ENCODE measurements at regions not wholly inside any gene's neighbourhood (a gene's known extent, or its start where the extent isn't known, plus 50 kb on each side); places are given as distances from the start of the nearest gene placed in this dataset.

- TF ChIP-seq CTCF (IDR thresholded peaks at IDR 0.05; ENCODE audit: low read length) (no peak), EZH2phosphoT487 (IDR thresholded peaks at IDR 0.05; ENCODE audit: low read length) (no peak)
Observed at GRCh38 chr12:17456486-17456885, 633.5 kb downstream of the RERGL start.

Measured in MM.1S (cell line).